ENCODE measurements at regions not wholly inside any gene's neighbourhood (a gene's known extent, or its start where the extent isn't known, plus 50 kb on each side); places are given as distances from the start of the nearest gene placed in this dataset.

GRCh38 chr5:38714240-38714639 is 131.6 kb upstream of the OSMR start:
- TF ChIP-seq CTCF (IDR thresholded peaks at IDR 0.05) (no peak), EZH2 (IDR thresholded peaks at IDR 0.05) (no peak)

All from neural progenitor cell (in vitro differentiated cells).